Upper lobe of left lung (tissue), 4 donors: ENCODE measurements at regions not wholly inside any gene's neighbourhood (a gene's known extent, or its start where the extent isn't known, plus 50 kb on each side); places are given as distances from the start of the nearest gene placed in this dataset.

Experiments
- CTCF ChIP-seq, 6 experiments: fragments of 450-650 bp in 4 of 6; fragments of 200-600 bp in 2 of 6; sonication (generic) in 2 of 6; IDR thresholded peaks; one replicate each; pipeline ENCODE4 v1.5.1; 2016 to 2019; ENCODE audit warnings: antibody characterized with exemption in 6 of 6
- POLR2A ChIP-seq, 4 donors: fragments of 450-650 bp; IDR thresholded peaks; one replicate each; pipeline ENCODE4 v1.5.1; 2016 to 2017; ENCODE audit warnings: antibody characterized with exemption in 4 of 4, mild to moderate bottlenecking in 2 of 4

DNA sequence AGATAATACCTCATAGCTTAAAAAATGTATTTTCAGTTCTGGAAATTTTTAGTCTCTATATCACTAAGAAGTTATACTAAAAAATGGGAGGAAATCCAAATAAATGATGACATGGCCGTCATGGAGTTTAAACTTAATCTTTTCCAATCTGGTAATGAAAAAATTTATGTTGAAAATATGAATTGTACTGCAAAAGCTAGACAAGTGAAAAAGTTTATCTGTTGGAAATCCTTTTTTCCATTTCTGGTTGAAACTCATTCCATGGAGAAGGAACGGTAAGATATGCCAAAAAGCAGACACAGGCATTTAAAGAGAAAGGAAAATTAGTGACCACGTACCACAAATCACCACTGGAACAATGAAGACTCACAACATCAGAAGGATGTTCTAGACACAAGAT is 314.2 kb upstream of the PRICKLE1 start:
- no peak for TF ChIP-seq POLR2A (IDR thresholded peaks at IDR 0.05)
- TF ChIP-seq CTCF (IDR thresholded peaks at IDR 0.05), result no peak
